IPS DF 6.9 (cell line): ENCODE measurements at regions not wholly inside any gene's neighbourhood (a gene's known extent, or its start where the extent isn't known, plus 50 kb on each side); places are given as distances from the start of the nearest gene placed in this dataset.
"Not testable (repeated sequence)": the region's sequence is repeated elsewhere in the genome, so short reads cannot be mapped to it uniquely, and the experiment has no call there.

Source experiments
- DNase-seq: peaks from one replicate; pipeline ENCODE4 v3.0.0-alpha.2; 2013; ENCODE audit warnings: low read depth, low spot score
- H3K27ac ChIP-seq: one replicate; pipeline ENCODE4 v1.5.1; 2013; ENCODE audit warnings: low read length, control low read depth
- H3K27me3 ChIP-seq: 2 replicates; pipeline ENCODE4 v1.6.1; 2013; ENCODE audit warnings: mild to moderate bottlenecking, low read length; ENCODE audit not compliant: control insufficient read depth, insufficient read depth
- H3K36me3 ChIP-seq: 2 replicates; pipeline ENCODE4 v1.6.1; 2013; ENCODE audit warnings: low read length; ENCODE audit not compliant: control insufficient read depth, insufficient read depth
- H3K4me1 ChIP-seq: 2 replicates; pipeline ENCODE4 v1.6.1; 2013; ENCODE audit warnings: low read length; ENCODE audit not compliant: control insufficient read depth, insufficient read depth
- H3K4me3 ChIP-seq: 2 replicates; pipeline ENCODE4 v1.5.1; 2013; ENCODE audit warnings: mild to moderate bottlenecking, low read length
- H3K9me3 ChIP-seq: 2 replicates; pipeline ENCODE4 v1.6.1; 2013; ENCODE audit warnings: low read length, inconsistent platforms; ENCODE audit not compliant: control insufficient read depth, insufficient read depth
- WGBS: extraction: QIAGEN DNeasy Blood & Tissue Kit; methylation state at CpG from one replicate; pipeline ENCODE4 v1.1.7; 2013; ENCODE audit warnings: mixed read lengths, missing lambda C conversion rate; ENCODE audit not compliant: insufficient read length, insufficient coverage; 5-methylcytosine and 5-hydroxymethylcytosine counted together

DNA sequence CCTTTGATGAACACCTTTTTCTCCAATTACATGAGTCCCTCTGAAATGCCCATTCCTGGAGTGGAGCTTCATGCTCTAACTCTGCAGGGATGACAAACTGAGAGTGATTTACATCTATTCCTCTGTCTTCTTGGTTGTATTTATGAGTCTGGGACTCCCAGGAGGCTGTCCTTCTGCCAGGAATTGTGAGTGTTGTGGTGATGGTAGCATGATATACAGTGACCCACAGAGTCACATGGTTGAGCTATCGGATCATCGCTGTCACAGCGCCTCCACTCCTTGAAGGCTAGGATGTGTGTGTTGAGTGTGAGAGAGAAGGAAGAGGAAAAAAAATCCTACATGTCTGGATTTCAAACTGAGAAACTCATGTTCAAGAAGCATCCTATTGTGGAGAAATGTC is 163.4 kb upstream of the CACNA1E start:
- Histone ChIP-seq H3K4me1 (peaks cover 2% of the 10 kb centered on the region), H3K27me3 (peaks cover 39% of the 10 kb centered on the region), H3K27ac (no peak overlapping the region), H3K4me3 (no peak overlapping the region), H3K9me3 (no peaks in the 10 kb centered on the region), H3K36me3 (no peaks in the 10 kb centered on the region)
- DNase-seq, result no peak
- no CpG with 5 or more reads among the region's 3 CpGs for WGBS

DNA sequence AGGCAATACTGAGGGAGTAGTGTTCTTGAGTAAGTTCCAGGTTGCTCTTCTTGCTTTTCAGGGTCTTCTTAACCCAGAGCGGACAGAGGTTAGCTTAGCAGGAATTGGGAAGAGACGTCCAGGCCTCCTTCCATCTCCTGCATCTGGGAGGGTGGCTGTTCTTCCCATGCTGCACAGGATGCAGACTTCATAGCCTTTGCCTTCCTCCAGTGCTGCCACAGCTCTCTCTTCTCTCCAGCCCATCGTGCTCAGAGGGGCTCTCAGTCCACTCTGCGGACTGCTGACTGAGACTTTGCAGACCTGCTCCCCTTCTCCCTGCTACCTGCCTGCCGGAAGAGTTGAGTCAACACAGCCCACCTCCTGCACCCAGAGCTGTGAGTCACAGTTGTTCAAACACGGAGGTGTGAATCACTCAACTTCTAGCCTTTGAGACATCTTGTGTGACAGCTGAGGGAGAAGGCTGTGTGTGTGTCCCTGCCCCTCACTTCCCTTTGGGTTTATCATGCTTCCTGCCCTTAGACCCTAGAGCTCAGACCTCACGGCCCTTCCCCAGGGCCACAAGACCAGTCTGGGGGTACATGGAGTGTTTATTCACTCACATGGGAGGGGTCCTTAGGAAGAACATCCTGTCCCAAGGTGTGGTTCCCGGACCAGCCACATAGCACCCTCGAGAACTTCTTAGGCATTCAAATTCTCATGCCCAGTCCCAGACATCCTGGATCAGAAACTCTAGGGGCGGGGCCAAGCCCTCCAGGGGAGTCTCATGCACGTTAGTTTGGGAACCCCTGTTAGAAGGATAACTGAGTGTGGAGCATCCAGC is 158.3 kb upstream of the CACNA1E start:
- H3K4me3 ChIP-seq, result no peak overlapping the region
- H3K9me3 ChIP-seq, result no peaks in the 10 kb centered on the region
- peaks cover 1% of the 10 kb centered on the region; the same call in 1 of the 2 replicates for H3K4me1 ChIP-seq
- H3K27me3 ChIP-seq, result peaks cover 2% of the 10 kb centered on the region; the same call in 1 of the 2 replicates
- no peaks in the 10 kb centered on the region for H3K36me3 ChIP-seq
- no peak for DNase-seq
- no peak overlapping the region for H3K27ac ChIP-seq
- no CpG with 5 or more reads among the region's 11 CpGs for WGBS

DNA sequence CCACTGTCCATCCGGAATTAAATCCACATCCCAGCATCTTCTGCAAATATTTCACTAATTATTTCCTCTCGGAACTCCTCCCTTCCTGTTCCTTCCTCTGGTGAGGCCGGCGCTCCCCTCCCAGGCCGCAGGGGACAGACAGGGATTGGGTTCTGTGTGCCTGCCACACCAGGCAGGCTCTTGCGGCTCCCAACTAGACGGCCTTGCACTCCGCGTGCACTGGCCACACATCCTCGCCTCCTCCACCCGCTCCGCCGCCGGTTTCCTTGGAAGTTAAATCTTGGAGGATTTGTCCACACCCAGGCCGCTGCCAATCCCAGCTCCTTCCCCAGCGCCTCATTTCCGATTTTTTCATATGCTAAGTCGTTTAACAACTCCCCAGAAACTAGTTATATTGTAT is 157.6 kb upstream of the CACNA1E start:
- not testable (repeated sequence) for H3K4me3 ChIP-seq, H3K27ac ChIP-seq, H3K4me1 ChIP-seq, H3K9me3 ChIP-seq, H3K27me3 ChIP-seq, H3K36me3 ChIP-seq, DNase-seq
- no CpG with 5 or more reads among the region's 18 CpGs for WGBS

DNA sequence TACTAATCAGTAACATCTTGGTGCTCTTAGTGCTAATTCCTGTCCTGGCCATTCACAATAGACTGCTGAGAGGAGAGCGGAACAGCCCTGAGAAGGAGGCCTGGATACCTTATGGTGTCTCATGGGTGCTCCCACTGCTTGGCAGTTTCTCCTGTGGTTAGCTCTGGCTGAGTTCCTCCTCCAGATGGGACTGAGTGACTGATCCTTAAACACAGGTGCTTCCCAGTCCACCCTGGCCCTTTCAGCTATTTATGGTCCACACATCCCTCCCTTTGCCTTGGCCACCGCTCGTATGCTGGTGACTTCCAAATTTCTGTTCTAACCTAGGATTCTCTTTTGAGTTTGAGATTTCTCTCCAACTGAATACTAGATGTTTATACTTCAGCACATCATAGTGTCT is 157.0 kb upstream of the CACNA1E start:
- WGBS, result no CpG with 5 or more reads among the region's 3 CpGs
- H3K27me3 ChIP-seq, result no peaks in the 10 kb centered on the region
- no peak overlapping the region for H3K27ac ChIP-seq
- no peaks in the 10 kb centered on the region for H3K36me3 ChIP-seq
- H3K4me3 ChIP-seq, result no peak overlapping the region
- no peaks in the 10 kb centered on the region for H3K9me3 ChIP-seq
- no peak for DNase-seq
- peaks cover 1% of the 10 kb centered on the region; the same call in 1 of the 2 replicates for H3K4me1 ChIP-seq

DNA sequence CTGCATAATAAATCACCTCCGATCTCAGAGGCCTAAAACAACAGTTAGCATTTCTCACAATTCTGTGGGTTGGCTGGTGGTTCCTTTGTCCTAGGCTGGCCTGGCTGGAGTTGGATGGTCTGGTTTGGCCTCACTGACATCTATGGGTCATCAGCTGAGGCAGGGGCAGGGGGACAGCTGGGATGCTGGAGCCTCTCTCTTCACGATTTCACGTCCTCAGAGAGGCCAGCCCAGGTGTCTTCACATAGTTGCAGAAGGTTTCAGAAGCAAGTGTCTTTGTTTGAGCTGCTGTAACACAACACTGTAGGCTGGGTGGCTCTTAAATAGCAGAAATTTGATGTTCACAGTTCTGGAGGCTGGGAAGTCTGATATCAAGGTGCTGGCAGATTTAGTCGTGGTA is 155.5 kb upstream of the CACNA1E start:
- H3K9me3 ChIP-seq, result no peaks in the 10 kb centered on the region
- H3K27ac ChIP-seq, result no peak overlapping the region
- no peak overlapping the region for H3K4me3 ChIP-seq
- no peak for DNase-seq
- no CpG with 5 or more reads among the region's 4 CpGs for WGBS
- peaks cover 1% of the 10 kb centered on the region; the same call in 1 of the 2 replicates for H3K4me1 ChIP-seq
- H3K36me3 ChIP-seq, result no peaks in the 10 kb centered on the region
- H3K27me3 ChIP-seq, result no peaks in the 10 kb centered on the region

DNA sequence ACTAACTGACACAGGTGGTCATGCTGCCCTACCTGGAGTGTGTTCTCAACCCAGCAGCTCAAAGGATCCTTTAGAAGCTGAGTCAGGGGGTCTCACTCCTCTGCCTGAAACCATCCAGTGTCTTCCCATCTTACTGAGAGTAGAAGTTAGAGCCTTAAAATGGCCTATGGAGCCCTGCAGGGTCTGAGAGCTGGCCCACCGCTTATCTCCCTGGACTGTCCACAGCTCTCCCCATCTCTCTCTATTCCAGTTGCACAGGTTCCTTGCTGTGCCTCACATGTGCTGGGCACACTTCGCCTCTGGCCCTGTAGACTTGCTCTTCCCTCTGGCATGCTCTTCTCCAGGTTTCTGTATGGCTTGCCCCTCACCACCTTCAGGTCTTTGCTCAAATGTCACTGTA is 148.6 kb upstream of the CACNA1E start:
- Histone ChIP-seq H3K4me1 (no peaks in the 10 kb centered on the region), H3K27ac (no peak overlapping the region), H3K36me3 (no peaks in the 10 kb centered on the region), H3K4me3 (no peak overlapping the region), H3K27me3 (no peaks in the 10 kb centered on the region), H3K9me3 (no peaks in the 10 kb centered on the region)
- DNase-seq, result no peak
- WGBS, result no CpG with 5 or more reads among the region's 2 CpGs

DNA sequence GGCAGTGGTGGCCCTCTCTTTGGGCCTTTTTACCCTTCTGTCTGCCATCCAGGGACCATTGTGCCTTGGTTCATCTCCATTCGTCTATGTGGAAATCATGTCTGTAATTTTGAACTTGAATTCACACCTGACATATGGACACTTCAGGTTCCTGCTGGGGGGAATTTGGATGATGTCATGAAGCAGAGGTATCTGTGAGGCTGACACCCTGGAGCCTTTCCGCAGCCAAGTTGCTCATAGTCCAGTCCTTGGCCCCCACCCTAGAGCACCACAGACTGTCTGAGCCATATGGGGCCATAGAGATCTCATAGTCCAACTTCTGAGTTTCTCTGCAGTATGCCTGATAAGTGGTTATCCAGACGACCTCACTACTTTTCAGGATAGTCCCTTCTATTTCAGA is 147.7 kb upstream of the CACNA1E start:
- H3K27me3 ChIP-seq, result no peaks in the 10 kb centered on the region
- WGBS, result no CpG with 5 or more reads among the region's 3 CpGs
- H3K36me3 ChIP-seq, result no peaks in the 10 kb centered on the region
- no peak for DNase-seq
- no peaks in the 10 kb centered on the region for H3K9me3 ChIP-seq
- no peak overlapping the region for H3K4me3 ChIP-seq
- no peaks in the 10 kb centered on the region for H3K4me1 ChIP-seq
- H3K27ac ChIP-seq, result no peak overlapping the region

DNA sequence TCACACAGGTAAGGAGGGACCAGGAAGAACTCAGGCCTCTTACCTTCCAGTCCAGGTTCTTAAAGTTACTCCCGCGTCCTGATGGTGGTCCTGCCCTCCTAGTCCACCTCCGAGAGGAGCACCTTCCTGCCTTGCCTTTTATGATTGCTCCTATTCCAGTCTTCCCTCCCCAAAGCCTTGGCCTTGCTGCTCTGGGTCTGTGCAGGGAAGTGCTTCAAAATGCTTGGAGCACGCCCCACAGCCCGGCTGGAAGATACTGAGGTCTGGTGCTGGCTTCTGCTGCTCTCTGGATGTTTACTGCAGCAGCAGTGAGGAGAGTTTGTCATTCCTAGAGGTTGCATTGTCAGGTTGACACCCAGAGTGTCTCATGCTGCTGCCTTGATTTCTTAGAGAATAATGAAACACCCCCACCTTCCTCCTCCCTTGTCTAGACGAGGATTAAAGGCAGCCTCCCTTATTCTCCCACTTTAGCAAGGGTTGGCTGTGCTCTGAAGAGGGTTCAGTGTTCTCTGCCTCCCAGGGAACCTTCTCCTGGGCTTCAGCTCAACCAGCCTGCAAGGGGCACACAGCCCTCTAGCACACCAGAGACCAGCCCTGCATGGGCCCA is 142.2 kb upstream of the CACNA1E start:
- Histone ChIP-seq H3K36me3 (no peaks in the 10 kb centered on the region), H3K4me3 (no peak overlapping the region), H3K27me3 (no peaks in the 10 kb centered on the region), H3K9me3 (no peaks in the 10 kb centered on the region), H3K4me1 (no peaks in the 10 kb centered on the region), H3K27ac (no peak overlapping the region)
- DNase-seq, result no peak
- WGBS, result no CpG with 5 or more reads among the region's 6 CpGs

DNA sequence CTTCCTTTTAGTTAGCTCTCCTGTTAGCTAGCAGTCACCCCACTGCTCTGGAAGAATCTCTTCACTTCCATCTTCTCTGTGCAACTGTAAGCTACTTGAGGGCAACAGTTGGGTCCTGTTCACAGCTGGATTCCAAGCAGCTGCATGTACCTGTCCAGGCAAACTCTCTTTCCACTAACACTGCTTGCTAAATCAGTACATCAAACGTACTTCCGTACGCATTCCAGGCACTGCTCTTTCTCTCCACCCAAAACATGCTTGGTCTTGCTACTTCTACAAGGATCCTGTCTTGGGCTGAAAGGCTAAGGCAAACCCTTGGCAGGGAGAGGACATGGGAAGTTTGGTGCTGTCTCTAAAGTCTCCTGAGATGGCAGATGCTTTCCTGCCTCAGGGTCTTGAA is 139.2 kb upstream of the CACNA1E start:
- H3K4me1 ChIP-seq, result no peaks in the 10 kb centered on the region
- no peaks in the 10 kb centered on the region for H3K27me3 ChIP-seq
- DNase-seq, result no peak
- no CpG with 5 or more reads among the region's 3 CpGs for WGBS
- H3K4me3 ChIP-seq, result no peak overlapping the region
- H3K9me3 ChIP-seq, result no peaks in the 10 kb centered on the region
- H3K36me3 ChIP-seq, result no peaks in the 10 kb centered on the region
- no peak overlapping the region for H3K27ac ChIP-seq

DNA sequence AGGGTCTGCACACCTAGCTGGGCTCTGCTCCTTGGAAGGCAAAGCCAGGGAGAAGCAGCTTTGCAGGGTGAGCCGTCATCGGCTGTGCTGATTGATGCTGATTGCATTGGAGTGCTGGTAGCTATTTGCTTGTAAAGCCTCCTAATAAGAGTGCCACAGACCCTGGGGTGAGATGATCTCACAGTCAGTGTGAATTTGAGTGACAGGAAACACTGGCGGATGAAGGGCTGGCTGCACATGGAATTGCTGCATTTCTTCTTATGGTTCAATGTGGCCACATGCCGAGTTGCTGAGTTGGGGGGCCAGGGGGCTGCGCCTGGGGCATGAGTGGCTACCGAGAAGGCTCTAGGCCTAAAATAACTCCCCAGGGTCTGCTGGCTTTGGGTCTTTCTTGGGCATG is 138.2 kb upstream of the CACNA1E start:
- no CpG with 5 or more reads among the region's 6 CpGs for WGBS
- H3K27ac ChIP-seq, result no peak overlapping the region

More for the DNA sequence above, 138.2 kb upstream of the CACNA1E start:
- no peak for DNase-seq
- Histone ChIP-seq H3K4me1 (no peaks in the 10 kb centered on the region), H3K4me3 (no peak overlapping the region), H3K27me3 (no peaks in the 10 kb centered on the region), H3K36me3 (no peaks in the 10 kb centered on the region), H3K9me3 (no peaks in the 10 kb centered on the region)
